CD4-positive, alpha-beta T cell treated with Interferon alpha-2 for 1 hour (primary cell): ENCODE measurements at regions not wholly inside any gene's neighbourhood (a gene's known extent, or its start where the extent isn't known, plus 50 kb on each side); places are given as distances from the start of the nearest gene placed in this dataset.

Experiments
- DNase-seq, 2 donors: peaks; one replicate each; pipeline ENCODE4 v3.0.0-alpha.2; 2020 to 2022

GRCh38 chr1:240667351-240667750 lies 55.4 kb upstream of the GREM2 start:
- no peak for DNase-seq

- DNase-seq, result peak in 1 of 2 donors; percentile 45
These were observed 54.7 kb upstream of the GREM2 start for GRCh38 chr1:240666568-240667198.

GRCh38 chr1:240663169-240663879 lies 51.4 kb upstream of the GREM2 start:
- no peak for DNase-seq
